Left lung (tissue), 4 donors: ENCODE measurements at regions not wholly inside any gene's neighbourhood (a gene's known extent, or its start where the extent isn't known, plus 50 kb on each side); places are given as distances from the start of the nearest gene placed in this dataset.

Experiments
- ATAC-seq: fragments of 200-7000 bp; cut with Tn5 transposase; one replicate; pipeline ENCODE4 v1.9.1; 2020; ENCODE audit warnings: moderate library complexity
- DNase-seq, 4 donors: peaks; one replicate each; pipeline ENCODE4 v3.0.0-alpha.2; 2013 to 2020
- H3K27ac ChIP-seq, 2 donors: fragments of 200-600 bp; sonication (generic) in 1 of 2; one replicate each; pipeline versions ENCODE4 v1.5.0 to v1.8.0; 2020 to 2021
- H3K27me3 ChIP-seq, 2 donors: fragments of 200-600 bp; sonication (generic) in 1 of 2; one replicate each; pipeline versions ENCODE4 v1.5.0 to v1.8.0; 2020 to 2021
- H3K36me3 ChIP-seq, 2 donors: fragments of 200-600 bp; sonication (generic) in 1 of 2; one replicate each; pipeline versions ENCODE4 v1.5.0 to v1.8.0; 2020 to 2021
- H3K4me1 ChIP-seq, 2 donors: fragments of 200-600 bp; one replicate each; pipeline ENCODE4 v1.8.0; 2021
- H3K4me3 ChIP-seq, 2 donors: fragments of 200-600 bp; sonication (generic) in 1 of 2; one replicate each; pipeline versions ENCODE4 v1.5.0 to v1.8.0; 2020 to 2021; ENCODE audit warnings: mild to moderate bottlenecking in 1 of 2
- H3K9me3 ChIP-seq, 2 donors: fragments of 200-600 bp; sonication (generic) in 1 of 2; one replicate each; pipeline versions ENCODE4 v1.5.0 to v1.8.0; 2020 to 2021
- CTCF ChIP-seq, 2 donors: fragments of 200-600 bp; sonication (generic) in 1 of 2; IDR thresholded peaks; one replicate each; pipeline versions ENCODE4 v1.5.0 to v1.8.0; 2021; ENCODE audit warnings: antibody characterized with exemption in 2 of 2
- intact Hi-C, 2 donors: fragments of 100-400 bp; cut with DNase I; formaldehyde crosslinking; loops; one replicate each; pipeline versions ENCODE4 v1.11.2 to v1.14.2; 2022
- donor health status: DM: no; HTN: yes; CAD: no.
- donor health status: DM: no; HTN: no; CAD: no.

- H3K27ac ChIP-seq = no peak overlapping the region
- intact Hi-C loops = no loop called here
- no peaks in the 10 kb centered on the region for H3K9me3 ChIP-seq
- H3K4me3 ChIP-seq = no peak overlapping the region
- no peaks in the 10 kb centered on the region for H3K4me1 ChIP-seq
- no peaks in the 10 kb centered on the region for H3K36me3 ChIP-seq
- H3K27me3 ChIP-seq = no peaks in the 10 kb centered on the region
- DNase-seq (no peak), ATAC-seq (no peak)
- no peak for TF ChIP-seq CTCF (IDR thresholded peaks at IDR 0.05)
Measured at GRCh38 chr11:95584180-95584579, 205.4 kb downstream of the FAM76B start.

DNA sequence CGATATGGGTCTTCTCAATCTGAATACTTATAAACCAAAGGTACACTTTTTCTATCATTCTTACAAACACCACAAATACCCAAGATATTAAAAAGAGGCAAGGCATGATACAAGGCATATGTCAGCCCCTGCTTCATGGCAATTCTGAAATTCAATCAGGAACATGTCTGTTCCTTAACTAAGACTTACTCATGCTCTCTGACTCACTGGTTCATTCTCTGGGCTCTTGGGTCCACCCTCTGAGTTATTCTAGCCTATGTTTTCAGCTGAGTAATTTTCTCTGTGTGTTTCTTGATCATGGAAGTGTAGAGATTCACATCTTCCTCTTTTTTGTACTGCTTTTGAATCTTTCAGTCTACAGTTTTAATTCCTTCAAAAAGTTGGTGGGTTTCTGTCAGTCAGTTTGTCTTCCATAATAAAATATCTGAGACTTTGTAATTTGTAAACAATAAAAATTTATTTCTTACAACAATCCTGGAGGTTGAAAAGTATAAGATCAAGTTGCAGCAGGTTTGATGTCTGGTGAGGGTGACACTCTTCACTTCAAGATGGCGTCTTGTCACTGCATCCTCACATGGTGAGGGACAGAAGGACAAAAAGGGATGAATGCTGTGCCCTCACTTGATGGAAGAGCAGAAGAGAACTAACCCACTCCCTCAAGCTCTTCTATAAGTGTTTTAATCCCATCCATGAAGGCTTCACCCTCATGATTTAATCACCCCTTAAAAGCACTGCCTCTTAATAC, 211.7 kb downstream of the FAM76B start:
- intact Hi-C loops = no loop called here
- ATAC-seq = peak; percentile 62
- H3K27ac ChIP-seq = no peak overlapping the region

GRCh38 chr11:95576146-95576845, 213.3 kb downstream of the FAM76B start:
- TF ChIP-seq CTCF (IDR thresholded peaks at IDR 0.05) = no peak
- DNase-seq (no peak), ATAC-seq (no peak)
- no peaks in the 10 kb centered on the region for H3K36me3 ChIP-seq
- no peaks in the 10 kb centered on the region for H3K4me1 ChIP-seq
- no peak overlapping the region for H3K27ac ChIP-seq
- H3K27me3 ChIP-seq = no peaks in the 10 kb centered on the region
- intact Hi-C loops = no loop called here
- no peaks in the 10 kb centered on the region for H3K9me3 ChIP-seq
- H3K4me3 ChIP-seq = no peak overlapping the region

More for the DNA sequence above, 211.7 kb downstream of the FAM76B start:
- no peaks in the 10 kb centered on the region for H3K36me3 ChIP-seq
- H3K9me3 ChIP-seq = no peaks in the 10 kb centered on the region
- no peak overlapping the region for H3K4me3 ChIP-seq
- no peaks in the 10 kb centered on the region for H3K4me1 ChIP-seq
- no peak for DNase-seq
- no peaks in the 10 kb centered on the region for H3K27me3 ChIP-seq
- no peak for TF ChIP-seq CTCF (IDR thresholded peaks at IDR 0.05)

DNA sequence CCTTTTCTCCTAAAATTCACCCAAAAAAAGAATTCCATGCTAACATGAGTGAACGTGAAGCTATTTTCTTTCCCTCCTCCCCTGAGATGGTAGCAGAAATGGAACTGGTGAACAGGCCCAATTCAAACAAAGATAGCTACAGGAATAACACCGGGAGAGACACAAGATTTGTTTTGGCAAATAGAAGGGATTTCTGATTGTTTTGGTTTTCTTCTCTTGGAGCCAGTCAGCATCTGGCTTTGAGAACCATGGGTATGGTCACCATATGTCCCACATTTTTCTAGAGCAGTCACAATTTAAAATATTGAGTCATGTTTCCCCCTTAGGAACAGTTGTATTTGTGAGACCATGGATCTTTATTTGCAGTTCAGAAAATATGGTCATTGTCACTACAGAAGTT, 214.1 kb downstream of the FAM76B start:
- no peak overlapping the region for H3K4me3 ChIP-seq
- DNase-seq = no peak
- H3K36me3 ChIP-seq = no peaks in the 10 kb centered on the region
- no peak overlapping the region for H3K27ac ChIP-seq
- H3K4me1 ChIP-seq = no peaks in the 10 kb centered on the region
- no peak for ATAC-seq
- no peaks in the 10 kb centered on the region for H3K27me3 ChIP-seq
- intact Hi-C loops = no loop called here
- TF ChIP-seq CTCF (IDR thresholded peaks at IDR 0.05) = no peak
- no peaks in the 10 kb centered on the region for H3K9me3 ChIP-seq

- Histone ChIP-seq H3K9me3 (peaks cover 0 to 17% of the 10 kb centered on the region in 2 donors), H3K27ac (no peak overlapping the region), H3K36me3 (no peaks in the 10 kb centered on the region), H3K4me3 (no peak overlapping the region), H3K27me3 (no peaks in the 10 kb centered on the region), H3K4me1 (no peaks in the 10 kb centered on the region)
- no peak for ATAC-seq
- TF ChIP-seq CTCF (IDR thresholded peaks at IDR 0.05) = no peak
- intact Hi-C loops = no loop called here
- no peak for DNase-seq
Measured at GRCh38 chr11:95571718-95572260, 217.8 kb downstream of the FAM76B start.
